ENCODE measurements at regions not wholly inside any gene's neighbourhood (a gene's known extent, or its start where the extent isn't known, plus 50 kb on each side); places are given as distances from the start of the nearest gene placed in this dataset.
"Not testable (repeated sequence)": the region's sequence is repeated elsewhere in the genome, so short reads cannot be mapped to it uniquely, and the experiment has no call there.

GRCh38 chrX:7690842-7691241 lies 152.1 kb upstream of the VCX start:
- Mint-ChIP-seq H3K9me3 (peaks cover 3% of the 10 kb centered on the region), H3K4me1 (no peaks in the 10 kb centered on the region), H3K36me3 (no peaks in the 10 kb centered on the region), H3K27ac (no peak overlapping the region), H3K27me3 (no peaks in the 10 kb centered on the region), H3K4me3 (no peak overlapping the region)
- no peak for ATAC-seq

- no peak overlapping the region for H3K4me3 Mint-ChIP-seq
- H3K27me3 Mint-ChIP-seq = no peaks in the 10 kb centered on the region
- no peaks in the 10 kb centered on the region for H3K4me1 Mint-ChIP-seq
- H3K9me3 Mint-ChIP-seq = peaks cover 3% of the 10 kb centered on the region
- ATAC-seq = no peak
- no peak overlapping the region for H3K27ac Mint-ChIP-seq
- no peaks in the 10 kb centered on the region for H3K36me3 Mint-ChIP-seq
Measured at GRCh38 chrX:7689791-7690412, 153.1 kb upstream of the VCX start.

GRCh38 chrX:7680181-7680580 lies 162.8 kb upstream of the VCX start:
- no peak overlapping the region for H3K4me3 Mint-ChIP-seq
- no peak for ATAC-seq
- no peaks in the 10 kb centered on the region for H3K36me3 Mint-ChIP-seq
- H3K27me3 Mint-ChIP-seq = no peaks in the 10 kb centered on the region
- H3K9me3 Mint-ChIP-seq = no peaks in the 10 kb centered on the region
- H3K4me1 Mint-ChIP-seq = no peaks in the 10 kb centered on the region
- no peak overlapping the region for H3K27ac Mint-ChIP-seq

- Mint-ChIP-seq H3K27me3 (no peaks in the 10 kb centered on the region), H3K4me1 (no peaks in the 10 kb centered on the region), H3K4me3 (no peak overlapping the region), H3K27ac (no peak overlapping the region), H3K36me3 (no peaks in the 10 kb centered on the region), H3K9me3 (peaks cover 3% of the 10 kb centered on the region)
- no peak for ATAC-seq
Measured at GRCh38 chrX:7654316-7654715, 188.7 kb upstream of the VCX start.

- H3K4me3 Mint-ChIP-seq = no peak overlapping the region
- no peak overlapping the region for H3K27ac Mint-ChIP-seq
- H3K4me1 Mint-ChIP-seq = no peaks in the 10 kb centered on the region
- no peaks in the 10 kb centered on the region for H3K9me3 Mint-ChIP-seq
- H3K36me3 Mint-ChIP-seq = no peaks in the 10 kb centered on the region
- no peak for ATAC-seq
- H3K27me3 Mint-ChIP-seq = no peaks in the 10 kb centered on the region
Measured at GRCh38 chrX:7647831-7648230, 195.1 kb upstream of the VCX start.

GRCh38 chrX:7641141-7641540 lies 201.8 kb upstream of the VCX start:
- ATAC-seq = no peak
- H3K27me3 Mint-ChIP-seq = no peaks in the 10 kb centered on the region
- H3K9me3 Mint-ChIP-seq = no peaks in the 10 kb centered on the region
- no peak overlapping the region for H3K4me3 Mint-ChIP-seq
- H3K27ac Mint-ChIP-seq = no peak overlapping the region
- H3K36me3 Mint-ChIP-seq = no peaks in the 10 kb centered on the region
- no peaks in the 10 kb centered on the region for H3K4me1 Mint-ChIP-seq

GRCh38 chrX:7640392-7640791 lies 202.6 kb upstream of the VCX start:
- Mint-ChIP-seq H3K4me1 (no peaks in the 10 kb centered on the region), H3K4me3 (no peak overlapping the region), H3K36me3 (no peaks in the 10 kb centered on the region), H3K27ac (no peak overlapping the region), H3K27me3 (no peaks in the 10 kb centered on the region), H3K9me3 (no peaks in the 10 kb centered on the region)
- ATAC-seq = no peak

GRCh38 chrX:7638078-7638710 lies 204.8 kb upstream of the VCX start:
- Mint-ChIP-seq H3K27me3 (no peaks in the 10 kb centered on the region), H3K36me3 (no peaks in the 10 kb centered on the region), H3K27ac (no peak overlapping the region), H3K4me1 (no peaks in the 10 kb centered on the region), H3K9me3 (no peaks in the 10 kb centered on the region), H3K4me3 (no peak overlapping the region)
- no peak for ATAC-seq

GRCh38 chrX:7637066-7637465 lies 205.9 kb upstream of the VCX start:
- no peak overlapping the region for H3K27ac Mint-ChIP-seq
- no peak overlapping the region for H3K4me3 Mint-ChIP-seq

GRCh38 chrX:7635604-7636003 lies 207.4 kb upstream of the VCX start:
- ATAC-seq = no peak
- Mint-ChIP-seq H3K9me3 (peaks cover 3% of the 10 kb centered on the region), H3K27ac (no peak overlapping the region), H3K4me1 (no peaks in the 10 kb centered on the region), H3K4me3 (no peak overlapping the region), H3K27me3 (no peaks in the 10 kb centered on the region), H3K36me3 (no peaks in the 10 kb centered on the region)

More at GRCh38 chrX:7637066-7637465, 205.9 kb upstream of the VCX start:
- H3K4me1 Mint-ChIP-seq = no peaks in the 10 kb centered on the region
- no peaks in the 10 kb centered on the region for H3K36me3 Mint-ChIP-seq
- no peaks in the 10 kb centered on the region for H3K27me3 Mint-ChIP-seq
- peaks cover 3% of the 10 kb centered on the region for H3K9me3 Mint-ChIP-seq
- no peak for ATAC-seq

- no peak for ATAC-seq
- Mint-ChIP-seq H3K27me3 (no peaks in the 10 kb centered on the region), H3K36me3 (no peaks in the 10 kb centered on the region), H3K9me3 (peaks cover 5% of the 10 kb centered on the region), H3K27ac (no peak overlapping the region), H3K4me1 (no peaks in the 10 kb centered on the region), H3K4me3 (no peak overlapping the region)
Measured at GRCh38 chrX:7620560-7620959, 222.4 kb upstream of the VCX start.

- Mint-ChIP-seq H3K27ac (no peak overlapping the region), H3K36me3 (no peaks in the 10 kb centered on the region), H3K4me1 (no peaks in the 10 kb centered on the region), H3K4me3 (no peak overlapping the region), H3K9me3 (peaks cover 5% of the 10 kb centered on the region), H3K27me3 (no peaks in the 10 kb centered on the region)
- ATAC-seq = no peak
Measured at GRCh38 chrX:7617994-7618393, 225.0 kb upstream of the VCX start.

GRCh38 chrX:7614616-7615015 lies 228.4 kb upstream of the VCX start:
- no peak overlapping the region for H3K27ac Mint-ChIP-seq
- no peaks in the 10 kb centered on the region for H3K36me3 Mint-ChIP-seq
- no peaks in the 10 kb centered on the region for H3K9me3 Mint-ChIP-seq
- H3K4me1 Mint-ChIP-seq = no peaks in the 10 kb centered on the region
- H3K27me3 Mint-ChIP-seq = no peaks in the 10 kb centered on the region
- H3K4me3 Mint-ChIP-seq = no peak overlapping the region
- no peak for ATAC-seq

GRCh38 chrX:7608625-7609024 lies 234.3 kb upstream of the VCX start:
- H3K4me3 Mint-ChIP-seq, H3K9me3 Mint-ChIP-seq, H3K4me1 Mint-ChIP-seq: not testable (repeated sequence)

GRCh38 chrX:7606039-7606652 lies 236.8 kb upstream of the VCX start:
- Mint-ChIP-seq H3K9me3 (peaks cover 8% of the 10 kb centered on the region), H3K4me3 (no peak overlapping the region), H3K36me3 (no peaks in the 10 kb centered on the region), H3K27ac (no peak overlapping the region), H3K4me1 (no peaks in the 10 kb centered on the region), H3K27me3 (no peaks in the 10 kb centered on the region)
- ATAC-seq = no peak

More at GRCh38 chrX:7608625-7609024, 234.3 kb upstream of the VCX start:
- not testable (repeated sequence) for ATAC-seq, H3K27me3 Mint-ChIP-seq, H3K27ac Mint-ChIP-seq, H3K36me3 Mint-ChIP-seq

- no peaks in the 10 kb centered on the region for H3K27me3 Mint-ChIP-seq
- H3K9me3 Mint-ChIP-seq = peaks cover 8% of the 10 kb centered on the region
- no peak for ATAC-seq
- H3K27ac Mint-ChIP-seq = no peak overlapping the region
- no peaks in the 10 kb centered on the region for H3K36me3 Mint-ChIP-seq
- no peak overlapping the region for H3K4me3 Mint-ChIP-seq
- H3K4me1 Mint-ChIP-seq = no peaks in the 10 kb centered on the region
Measured at GRCh38 chrX:7603387-7603786, 239.6 kb upstream of the VCX start.
